Choroid plexus epithelial cell (primary cell): ENCODE measurements at regions not wholly inside any gene's neighbourhood (a gene's known extent, or its start where the extent isn't known, plus 50 kb on each side); places are given as distances from the start of the nearest gene placed in this dataset.

ENCODE experiments used
- DNase-seq: peaks from one replicate; pipeline ENCODE4 v3.0.0-alpha.2; 2010; ENCODE audit warnings: low read depth
- H3K4me3 ChIP-seq: 2 replicates; pipeline ENCODE4 v1.5.1; 2011; ENCODE audit warnings: low read depth, mild to moderate bottlenecking, control low read depth, low read length, moderate library complexity
- CTCF ChIP-seq: conservative IDR thresholded peaks from 2 replicates; pipeline ENCODE4 v1.5.1; 2011; ENCODE audit warnings: low read depth, mild to moderate bottlenecking, control low read depth, inconsistent platforms, low read length, moderate library complexity

DNA sequence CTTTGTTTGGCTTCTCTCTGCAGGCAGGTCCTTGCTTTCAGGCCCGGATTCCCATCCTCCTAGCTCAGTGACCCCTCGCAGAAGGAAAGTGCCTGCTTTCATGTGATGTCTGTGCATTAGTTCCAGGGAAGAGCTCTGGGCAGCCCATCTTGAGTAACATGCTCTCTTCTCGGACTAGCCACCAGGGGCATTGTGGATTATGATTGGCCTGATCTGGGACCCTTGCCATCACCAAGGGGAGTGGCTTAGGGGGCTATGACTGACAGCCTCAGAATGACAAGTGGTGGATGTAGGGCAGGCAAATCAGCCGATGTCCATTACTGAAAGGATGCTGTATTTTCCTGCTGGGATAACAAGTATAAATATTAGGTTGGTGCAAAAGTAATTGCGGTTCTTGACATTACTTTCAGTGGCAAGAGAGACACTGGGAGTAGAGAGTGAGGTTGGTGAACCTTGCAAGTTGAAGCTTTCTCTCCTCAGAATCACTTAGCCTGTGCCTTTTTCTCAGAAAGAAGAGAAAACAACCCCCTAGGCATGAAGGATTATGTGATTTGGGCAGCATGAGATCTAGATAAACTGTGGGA, 71.5 kb upstream of the MPHOSPH6 start:
- H3K4me3 ChIP-seq, result no peak overlapping the region
- TF ChIP-seq CTCF, result no peak
- DNase-seq, result no peak

DNA sequence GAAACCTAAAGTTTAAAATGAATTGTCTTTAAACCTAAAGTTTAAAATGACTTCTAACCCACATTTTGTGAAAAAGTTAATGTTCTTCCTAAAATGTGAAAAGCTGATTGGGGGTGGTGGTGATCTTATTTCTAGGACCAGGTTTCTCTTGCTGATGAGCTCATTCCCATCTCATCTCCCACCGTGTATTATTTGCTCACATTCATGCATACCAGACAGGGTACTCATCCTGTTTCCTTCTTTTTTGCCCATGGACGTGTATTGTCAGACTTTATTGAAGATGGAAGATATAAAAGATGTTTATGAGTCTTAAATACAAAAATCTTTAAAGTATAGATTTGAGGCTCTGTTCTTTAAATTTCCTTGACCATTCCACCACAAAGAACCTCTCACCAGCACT, 70.1 kb upstream of the MPHOSPH6 start:
- no peak for DNase-seq
- TF ChIP-seq CTCF, result no peak
- H3K4me3 ChIP-seq, result no peak overlapping the region

DNA sequence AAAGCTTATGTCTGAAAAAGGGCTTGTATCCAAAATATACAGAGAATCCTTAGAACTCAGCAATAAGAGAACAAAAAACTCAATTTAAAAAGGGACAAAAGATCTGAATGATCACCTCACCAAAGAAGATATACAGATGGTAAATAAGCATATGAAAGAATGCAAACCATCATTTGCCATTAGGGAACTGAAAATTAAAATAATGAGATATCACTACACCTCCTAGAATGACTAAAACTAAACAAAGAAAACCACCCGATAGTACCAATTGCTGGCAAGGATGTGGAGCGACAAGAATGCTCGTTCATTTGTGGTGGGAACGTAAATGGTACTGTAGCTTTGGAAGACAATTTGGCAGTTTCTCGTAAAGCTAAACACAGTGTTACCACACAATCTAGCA, 66.9 kb upstream of the MPHOSPH6 start:
- DNase-seq, result no peak
- H3K4me3 ChIP-seq, result no peak overlapping the region
- TF ChIP-seq CTCF, result no peak

GRCh38 chr16:82236415-82236814, 66.4 kb upstream of the MPHOSPH6 start:
- no peak for TF ChIP-seq CTCF
- no peak for DNase-seq
- H3K4me3 ChIP-seq, result no peak overlapping the region

DNA sequence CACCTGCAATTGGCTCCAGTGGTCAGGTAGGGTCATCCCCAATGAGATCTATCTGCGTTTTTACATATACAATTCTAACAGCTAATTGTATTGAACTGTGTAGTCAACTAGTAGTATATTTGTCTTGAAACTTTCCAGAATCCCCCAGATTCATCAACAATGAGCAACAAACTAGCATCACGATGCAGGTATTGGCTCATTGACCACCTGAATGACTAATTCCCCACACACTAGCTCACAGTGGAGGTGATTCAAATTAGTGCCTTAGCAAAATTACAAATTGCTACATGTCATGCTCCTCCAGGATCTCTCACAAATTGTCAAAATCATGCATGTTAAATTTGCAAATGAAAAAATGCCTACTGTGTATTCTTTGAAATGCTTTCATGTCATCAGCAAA, 62.8 kb upstream of the MPHOSPH6 start:
- TF ChIP-seq CTCF, result no peak
- DNase-seq, result no peak
- H3K4me3 ChIP-seq, result no peak overlapping the region

GRCh38 chr16:82231008-82231787, 61.2 kb upstream of the MPHOSPH6 start:
- no peak overlapping the region for H3K4me3 ChIP-seq
- TF ChIP-seq CTCF, result no peak
- no peak for DNase-seq
